SH-SY5Y (cell line): ENCODE measurements at regions not wholly inside any gene's neighbourhood (a gene's known extent, or its start where the extent isn't known, plus 50 kb on each side); places are given as distances from the start of the nearest gene placed in this dataset.

ENCODE experiments used
- GATA2 ChIP-seq: IDR thresholded peaks from 2 replicates; pipeline ENCODE4 v1.6.1; 2011; ENCODE audit warnings: mild to moderate bottlenecking, low read depth, low read length
- GATA3 ChIP-seq: IDR thresholded peaks from 2 replicates; pipeline ENCODE4 v1.6.1; 2011; ENCODE audit warnings: low read depth, mild to moderate bottlenecking, low read length, moderate library complexity

- TF ChIP-seq GATA3 (no peak), GATA2 (no peak)
Measured at GRCh38 chr6:97909380-97909779, 626.4 kb upstream of the MMS22L start.

- TF ChIP-seq GATA3 (no peak), GATA2 (no peak)
Measured at GRCh38 chr6:97913721-97914120, 630.7 kb upstream of the MMS22L start.

GRCh38 chr6:97914912-97915311 is 631.9 kb upstream of the MMS22L start:
- TF ChIP-seq GATA3 (no peak), GATA2 (no peak)

GRCh38 chr6:97915537-97915936 is 632.5 kb upstream of the MMS22L start:
- no peak for TF ChIP-seq GATA3
- TF ChIP-seq GATA2, result no peak

GRCh38 chr6:97917369-97917768 is 634.4 kb upstream of the MMS22L start:
- TF ChIP-seq GATA2 (no peak), GATA3 (no peak)

- TF ChIP-seq GATA3 (no peak), GATA2 (no peak)
Measured at GRCh38 chr6:97919046-97919445, 636.0 kb upstream of the MMS22L start.

- TF ChIP-seq GATA3, result no peak
- no peak for TF ChIP-seq GATA2
Measured at GRCh38 chr6:97919631-97920030, 636.6 kb upstream of the MMS22L start.

- no peak for TF ChIP-seq GATA3
- no peak for TF ChIP-seq GATA2
Measured at GRCh38 chr6:97923249-97923648, 640.2 kb upstream of the MMS22L start.

- TF ChIP-seq GATA2, result no peak
- TF ChIP-seq GATA3, result no peak
Measured at GRCh38 chr6:97925504-97925903, 642.5 kb upstream of the MMS22L start.

GRCh38 chr6:97939440-97940168 is 656.6 kb upstream of the MMS22L start:
- TF ChIP-seq GATA3 (no peak), GATA2 (no peak)

- TF ChIP-seq GATA2 (no peak), GATA3 (no peak)
Measured at GRCh38 chr6:97947841-97948240, 664.8 kb upstream of the MMS22L start.

- TF ChIP-seq GATA3 (no peak), GATA2 (no peak)
Measured at GRCh38 chr6:97958134-97958533, 675.1 kb upstream of the MMS22L start.

GRCh38 chr6:97963193-97963592 is 680.2 kb upstream of the MMS22L start:
- no peak for TF ChIP-seq GATA3

GRCh38 chr6:97969065-97969464 is 686.0 kb upstream of the MMS22L start:
- TF ChIP-seq GATA2, result no peak

GRCh38 chr6:97977084-97977483 is 694.1 kb upstream of the MMS22L start:
- TF ChIP-seq GATA3 (no peak), GATA2 (no peak)

- TF ChIP-seq GATA2, result no peak
- no peak for TF ChIP-seq GATA3
Measured at GRCh38 chr6:97978855-97979271, 695.8 kb upstream of the MMS22L start.
